AG08396 (cell line): ENCODE measurements at regions not wholly inside any gene's neighbourhood (a gene's known extent, or its start where the extent isn't known, plus 50 kb on each side); places are given as distances from the start of the nearest gene placed in this dataset.

Source experiments
- DNase-seq: peaks from one replicate; pipeline ENCODE4 v3.0.0; 2012; ENCODE audit warnings: low spot score, mixed read lengths

GRCh38 chr11:81744336-81745116 is 989.1 kb downstream of the FAM181B start:
- no peak for DNase-seq

GRCh38 chr11:81725701-81726100 is 1008.0 kb downstream of the FAM181B start:
- no peak for DNase-seq

- DNase-seq = no peak
Observed at GRCh38 chr11:81717695-81718094, 1016.0 kb downstream of the FAM181B start.

GRCh38 chr11:81707881-81708280 is 1025.8 kb downstream of the FAM181B start:
- DNase-seq = no peak

- DNase-seq = no peak
Observed at GRCh38 chr11:81705283-81705682, 1028.4 kb downstream of the FAM181B start.

- DNase-seq = no peak
Observed at GRCh38 chr11:81700076-81700475, 1033.6 kb downstream of the FAM181B start.

- DNase-seq = no peak
Observed at GRCh38 chr11:81687057-81687456, 1046.6 kb downstream of the FAM181B start.

- no peak for DNase-seq
Observed at GRCh38 chr11:81674211-81674610, 1059.5 kb downstream of the FAM181B start.

GRCh38 chr11:81673001-81673400 is 1060.7 kb downstream of the FAM181B start:
- DNase-seq = no peak

- no peak for DNase-seq
Observed at GRCh38 chr11:81669935-81670543, 1063.6 kb downstream of the FAM181B start.

GRCh38 chr11:81658722-81659121 is 1074.9 kb downstream of the FAM181B start:
- DNase-seq = peak; percentile 1

- no peak for DNase-seq
Observed at GRCh38 chr11:81655351-81655750, 1078.3 kb downstream of the FAM181B start.

GRCh38 chr11:81647374-81647773 is 1086.3 kb downstream of the FAM181B start:
- DNase-seq = no peak

GRCh38 chr11:81644239-81644840 is 1089.3 kb downstream of the FAM181B start:
- peak; percentile 2 for DNase-seq

- DNase-seq = no peak
Observed at GRCh38 chr11:81634483-81634882, 1099.2 kb downstream of the FAM181B start.

- no peak for DNase-seq
Observed at GRCh38 chr11:81602508-81602907, 1131.2 kb downstream of the FAM181B start.

GRCh38 chr11:81596704-81597103 is 1137.0 kb downstream of the FAM181B start:
- DNase-seq = no peak

- DNase-seq = no peak
Observed at GRCh38 chr11:81585390-81585933, 1148.2 kb downstream of the FAM181B start.

- no peak for DNase-seq
Observed at GRCh38 chr11:81579339-81579738, 1154.3 kb downstream of the FAM181B start.

- no peak for DNase-seq
Observed at GRCh38 chr11:81578571-81578970, 1155.1 kb downstream of the FAM181B start.

GRCh38 chr11:81574301-81574700 is 1159.4 kb downstream of the FAM181B start:
- DNase-seq = no peak

- no peak for DNase-seq
Observed at GRCh38 chr11:81573367-81573766, 1160.3 kb downstream of the FAM181B start.

- no peak for DNase-seq
Observed at GRCh38 chr11:81570669-81571068, 1163.0 kb downstream of the FAM181B start.
